ENCODE measurements at regions not wholly inside any gene's neighbourhood (a gene's known extent, or its start where the extent isn't known, plus 50 kb on each side); places are given as distances from the start of the nearest gene placed in this dataset.

- H3K36me3 ChIP-seq (ENCODE audit: insufficient read depth, low read length) = no peaks in the 10 kb centered on the region
- WGBS = 60% methylated on average over 17 of the region's 17 CpGs
- no peak overlapping the region for H3K4me3 ChIP-seq (ENCODE audit: low read length)
- H3K27me3 ChIP-seq (ENCODE audit: insufficient read depth, low read length) = no peaks in the 10 kb centered on the region
- H3K9me3 ChIP-seq (ENCODE audit: insufficient read depth, low read depth, low read length) = no peaks in the 10 kb centered on the region
- peaks cover 23% of the 10 kb centered on the region for H3K4me1 ChIP-seq (ENCODE audit: insufficient read depth, low read length)
- H3K27ac ChIP-seq (ENCODE audit: low read depth, low read length) = no peak overlapping the region
- no peak overlapping the region for H3K9ac ChIP-seq (ENCODE audit: low read depth, low read length)
Observed at GRCh38 chr11:70824605-70825245, 426.4 kb downstream of the CTTN start.

GRCh38 chr11:70825893-70826540 is 426.4 kb downstream of the SHANK2 start:
- Histone ChIP-seq H3K4me3 (ENCODE audit: low read length) (peak overlapping the region; percentile 20; the same call in 1 of the 2 replicates), H3K27me3 (ENCODE audit: insufficient read depth, low read length) (no peaks in the 10 kb centered on the region)
- WGBS = 74% methylated on average over 21 of the region's 21 CpGs

GRCh38 chr11:70826541-70827335 is 425.6 kb downstream of the SHANK2 start:
- Histone ChIP-seq H3K4me3 (ENCODE audit: low read length) (peak overlapping the region; percentile 20; the same call in 1 of the 2 replicates), H3K27me3 (ENCODE audit: insufficient read depth, low read length) (no peaks in the 10 kb centered on the region)
- 59% methylated on average over 33 of the region's 35 CpGs for WGBS

More at GRCh38 chr11:70825893-70826540, 426.4 kb downstream of the SHANK2 start:
- Histone ChIP-seq H3K9me3 (ENCODE audit: insufficient read depth, low read depth, low read length) (no peaks in the 10 kb centered on the region), H3K9ac (ENCODE audit: low read depth, low read length) (no peak overlapping the region), H3K27ac (ENCODE audit: low read depth, low read length) (no peak overlapping the region), H3K36me3 (ENCODE audit: insufficient read depth, low read length) (no peaks in the 10 kb centered on the region), H3K4me1 (ENCODE audit: insufficient read depth, low read length) (peaks cover 23% of the 10 kb centered on the region)

GRCh38 chr11:70828593-70829082 is 423.7 kb downstream of the SHANK2 start:
- H3K27me3 ChIP-seq (ENCODE audit: insufficient read depth, low read length) = no peaks in the 10 kb centered on the region
- peaks cover 25% of the 10 kb centered on the region for H3K4me1 ChIP-seq (ENCODE audit: insufficient read depth, low read length)
- H3K27ac ChIP-seq (ENCODE audit: low read depth, low read length) = no peak overlapping the region
- H3K9ac ChIP-seq (ENCODE audit: low read depth, low read length) = no peak overlapping the region
- no peaks in the 10 kb centered on the region for H3K36me3 ChIP-seq (ENCODE audit: insufficient read depth, low read length)
- no peaks in the 10 kb centered on the region for H3K9me3 ChIP-seq (ENCODE audit: insufficient read depth, low read depth, low read length)
- no peak overlapping the region for H3K4me3 ChIP-seq (ENCODE audit: low read length)
- 97% methylated on average over 20 of the region's 20 CpGs for WGBS

More at GRCh38 chr11:70826541-70827335, 425.6 kb downstream of the SHANK2 start:
- no peaks in the 10 kb centered on the region for H3K9me3 ChIP-seq (ENCODE audit: insufficient read depth, low read depth, low read length)
- no peak overlapping the region for H3K9ac ChIP-seq (ENCODE audit: low read depth, low read length)
- H3K36me3 ChIP-seq (ENCODE audit: insufficient read depth, low read length) = no peaks in the 10 kb centered on the region
- peaks cover 23% of the 10 kb centered on the region for H3K4me1 ChIP-seq (ENCODE audit: insufficient read depth, low read length)
- no peak overlapping the region for H3K27ac ChIP-seq (ENCODE audit: low read depth, low read length)

GRCh38 chr11:70829134-70829885 is 423.1 kb downstream of the SHANK2 start:
- Histone ChIP-seq H3K27me3 (ENCODE audit: insufficient read depth, low read length) (no peaks in the 10 kb centered on the region), H3K27ac (ENCODE audit: low read depth, low read length) (no peak overlapping the region), H3K4me1 (ENCODE audit: insufficient read depth, low read length) (peaks cover 30% of the 10 kb centered on the region), H3K9ac (ENCODE audit: low read depth, low read length) (no peak overlapping the region), H3K36me3 (ENCODE audit: insufficient read depth, low read length) (no peaks in the 10 kb centered on the region), H3K9me3 (ENCODE audit: insufficient read depth, low read depth, low read length) (no peaks in the 10 kb centered on the region), H3K4me3 (ENCODE audit: low read length) (no peak overlapping the region)
- WGBS = 94% methylated on average over 18 of the region's 18 CpGs

- H3K9me3 ChIP-seq (ENCODE audit: insufficient read depth, low read depth, low read length) = no peaks in the 10 kb centered on the region
- H3K27ac ChIP-seq (ENCODE audit: low read depth, low read length) = no peak overlapping the region
- H3K27me3 ChIP-seq (ENCODE audit: insufficient read depth, low read length) = no peaks in the 10 kb centered on the region
- H3K9ac ChIP-seq (ENCODE audit: low read depth, low read length) = no peak overlapping the region
- H3K36me3 ChIP-seq (ENCODE audit: insufficient read depth, low read length) = no peaks in the 10 kb centered on the region
- peaks cover 29% of the 10 kb centered on the region for H3K4me1 ChIP-seq (ENCODE audit: insufficient read depth, low read length)
- H3K4me3 ChIP-seq (ENCODE audit: low read length) = no peak overlapping the region
- 95% methylated on average over 9 of the region's 9 CpGs for WGBS
Observed at GRCh38 chr11:70829886-70830272, 422.5 kb downstream of the SHANK2 start.

GRCh38 chr11:70833011-70833410 is 419.4 kb downstream of the SHANK2 start:
- H3K27me3 ChIP-seq (ENCODE audit: insufficient read depth, low read length) = no peaks in the 10 kb centered on the region
- 94% methylated on average over 11 of the region's 11 CpGs for WGBS

GRCh38 chr11:70833554-70833953 is 418.8 kb downstream of the SHANK2 start:
- WGBS = 71% methylated on average over 5 of the region's 5 CpGs
- Histone ChIP-seq H3K9ac (ENCODE audit: low read depth, low read length) (no peak overlapping the region), H3K9me3 (ENCODE audit: insufficient read depth, low read depth, low read length) (no peaks in the 10 kb centered on the region), H3K27ac (ENCODE audit: low read depth, low read length) (peak overlapping the region; percentile 45; the same call in 1 of the 2 replicates), H3K4me1 (ENCODE audit: insufficient read depth, low read length) (peaks cover 15% of the 10 kb centered on the region), H3K27me3 (ENCODE audit: insufficient read depth, low read length) (no peaks in the 10 kb centered on the region), H3K36me3 (ENCODE audit: insufficient read depth, low read length) (no peaks in the 10 kb centered on the region), H3K4me3 (ENCODE audit: low read length) (no peak overlapping the region)

More at GRCh38 chr11:70833011-70833410, 419.4 kb downstream of the SHANK2 start:
- Histone ChIP-seq H3K36me3 (ENCODE audit: insufficient read depth, low read length) (no peaks in the 10 kb centered on the region), H3K4me1 (ENCODE audit: insufficient read depth, low read length) (peaks cover 15% of the 10 kb centered on the region), H3K9me3 (ENCODE audit: insufficient read depth, low read depth, low read length) (no peaks in the 10 kb centered on the region), H3K4me3 (ENCODE audit: low read length) (no peak overlapping the region), H3K27ac (ENCODE audit: low read depth, low read length) (no peak overlapping the region), H3K9ac (ENCODE audit: low read depth, low read length) (no peak overlapping the region)

- peaks cover 15% of the 10 kb centered on the region for H3K4me1 ChIP-seq (ENCODE audit: insufficient read depth, low read length)
- 67% methylated on average over 13 of the region's 14 CpGs for WGBS
- H3K27ac ChIP-seq (ENCODE audit: low read depth, low read length) = peak overlapping the region; percentile 45; the same call in 1 of the 2 replicates
- no peaks in the 10 kb centered on the region for H3K9me3 ChIP-seq (ENCODE audit: insufficient read depth, low read depth, low read length)
- no peak overlapping the region for H3K4me3 ChIP-seq (ENCODE audit: low read length)
- no peak overlapping the region for H3K9ac ChIP-seq (ENCODE audit: low read depth, low read length)
- no peaks in the 10 kb centered on the region for H3K27me3 ChIP-seq (ENCODE audit: insufficient read depth, low read length)
- H3K36me3 ChIP-seq (ENCODE audit: insufficient read depth, low read length) = no peaks in the 10 kb centered on the region
Observed at GRCh38 chr11:70834277-70834940, 418.0 kb downstream of the SHANK2 start.

GRCh38 chr11:70834984-70835560 is 417.3 kb downstream of the SHANK2 start:
- no peak overlapping the region for H3K27ac ChIP-seq (ENCODE audit: low read depth, low read length)
- WGBS = 94% methylated on average over 14 of the region's 14 CpGs
- peaks cover 15% of the 10 kb centered on the region for H3K4me1 ChIP-seq (ENCODE audit: insufficient read depth, low read length)
- H3K9me3 ChIP-seq (ENCODE audit: insufficient read depth, low read depth, low read length) = no peaks in the 10 kb centered on the region
- no peaks in the 10 kb centered on the region for H3K36me3 ChIP-seq (ENCODE audit: insufficient read depth, low read length)
- no peak overlapping the region for H3K4me3 ChIP-seq (ENCODE audit: low read length)
- no peak overlapping the region for H3K9ac ChIP-seq (ENCODE audit: low read depth, low read length)
- no peaks in the 10 kb centered on the region for H3K27me3 ChIP-seq (ENCODE audit: insufficient read depth, low read length)
